Keratinocyte (primary cell): ENCODE measurements at regions not wholly inside any gene's neighbourhood (a gene's known extent, or its start where the extent isn't known, plus 50 kb on each side); places are given as distances from the start of the nearest gene placed in this dataset.
"Not testable (repeated sequence)": the region's sequence is repeated elsewhere in the genome, so short reads cannot be mapped to it uniquely, and the experiment has no call there.

Experiments used
- DNase-seq: peaks from one replicate; pipeline ENCODE4 v3.0.0-alpha.2; 2011; ENCODE audit warnings: low read depth, missing footprints, low spot score
- FAIRE-seq: peaks from 2 replicates; lab custom pipeline; 2011; peaks lifted over from hg19 to GRCh38; lab: Jason Lieb, UNC
- H2AFZ ChIP-seq: 2 replicates; pipeline ENCODE4 v1.6.0; 2012; ENCODE audit warnings: low read length, control low read depth, inconsistent platforms; ENCODE audit not compliant: control insufficient read depth
- H3K27ac ChIP-seq: 2 replicates; pipeline ENCODE4 v1.5.1; 2011; ENCODE audit warnings: low read length; ENCODE audit not compliant: control insufficient read depth, insufficient read depth
- H3K27me3 ChIP-seq: 3 replicates; pipeline ENCODE4 v1.6.0; 2011; ENCODE audit warnings: low read length; ENCODE audit not compliant: control insufficient read depth, insufficient read depth; ENCODE audit errors: extremely low read depth
- H3K36me3 ChIP-seq, 2 experiments: 2 replicates in 1 of 2; 3 replicates in 1 of 2; pipeline ENCODE4 v1.5.1; 2011; ENCODE audit warnings: low read length in 2 of 2, mild to moderate bottlenecking in 1 of 2; ENCODE audit not compliant: control insufficient read depth in 2 of 2, insufficient read depth in 2 of 2; ENCODE audit errors: extremely low read depth in 1 of 2
- H3K4me1 ChIP-seq: 3 replicates; pipeline ENCODE4 v1.5.1; 2011; ENCODE audit warnings: low read length; ENCODE audit not compliant: control insufficient read depth, insufficient read depth; ENCODE audit errors: extremely low read depth
- H3K4me2 ChIP-seq: 3 replicates; pipeline ENCODE4 v1.6.0; 2011; ENCODE audit warnings: low read depth, low read length; ENCODE audit not compliant: control insufficient read depth, insufficient read depth; ENCODE audit errors: extremely low read depth
- H3K4me3 ChIP-seq, 3 experiments: fragments of 200-600 bp in 1 of 3; sonication (generic) in 1 of 3; 2 replicates in 2 of 3; 3 replicates in 1 of 3; pipeline ENCODE4 v1.5.1; 2011 to 2016; ENCODE audit warnings: low read length in 3 of 3, mild to moderate bottlenecking in 3 of 3, control low read depth in 2 of 3, inconsistent platforms in 1 of 3, low read depth in 1 of 3, mixed read lengths in 1 of 3, mixed run types in 1 of 3, moderate library complexity in 1 of 3; ENCODE audit not compliant: control insufficient read depth in 2 of 3, insufficient read depth in 2 of 3; ENCODE audit errors: extremely low read depth in 1 of 3
- H3K79me2 ChIP-seq: 2 replicates; pipeline ENCODE4 v1.6.0; 2012; ENCODE audit warnings: low read length; ENCODE audit not compliant: control insufficient read depth, insufficient read depth
- H3K9ac ChIP-seq: 3 replicates; pipeline ENCODE4 v1.6.0; 2011; ENCODE audit warnings: low read length; ENCODE audit not compliant: control insufficient read depth, insufficient read depth; ENCODE audit errors: extremely low read depth
- H3K9me1 ChIP-seq: 3 replicates; pipeline ENCODE4 v1.6.0; 2011; ENCODE audit warnings: low read length; ENCODE audit not compliant: control insufficient read depth, insufficient read depth; ENCODE audit errors: extremely low read depth
- H3K9me3 ChIP-seq: 2 replicates; pipeline ENCODE4 v1.5.1; 2012; ENCODE audit warnings: low read depth, low read length; ENCODE audit not compliant: control insufficient read depth
- H4K20me1 ChIP-seq: 3 replicates; pipeline ENCODE4 v1.6.0; 2011; ENCODE audit warnings: low read length; ENCODE audit not compliant: control insufficient read depth, insufficient read depth; ENCODE audit errors: extremely low read depth
- dilution Hi-C: fragments of 300-500 bp; cut with MboI; formaldehyde crosslinking; loops from one replicate; pipeline ENCODE4 v1.7.0; 2020; ENCODE audit warnings: low sequenced_read_pairs; ENCODE audit not compliant: extremely low pct_ligation_motif_present

DNA sequence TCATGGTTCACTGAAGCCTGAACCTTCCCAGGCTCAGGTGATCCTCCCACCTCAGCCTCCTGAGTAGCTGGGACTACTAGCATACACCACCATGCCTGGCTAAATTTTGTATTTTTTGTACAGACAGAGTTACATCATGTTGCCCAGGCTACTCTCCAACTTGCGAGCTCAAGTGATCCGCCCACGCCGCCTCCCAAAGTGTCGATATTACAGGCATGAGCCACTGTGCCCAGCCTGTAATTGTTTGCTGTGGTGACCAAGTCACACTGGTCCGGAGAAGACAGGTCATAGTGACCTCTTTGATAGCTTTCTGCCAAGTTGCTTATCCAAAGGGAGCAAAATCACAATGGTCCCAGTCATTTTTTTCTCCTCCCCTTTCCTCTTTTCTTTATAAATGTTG, 167.4 kb upstream of the NOTCH2NLA start:
- dilution Hi-C loops, DNase-seq, H3K9me1 ChIP-seq, H3K36me3 ChIP-seq, H3K27me3 ChIP-seq, H2AFZ ChIP-seq, H3K4me1 ChIP-seq, FAIRE-seq, H3K27ac ChIP-seq, H3K9me3 ChIP-seq, H4K20me1 ChIP-seq, H3K4me3 ChIP-seq, H3K79me2 ChIP-seq, H3K4me2 ChIP-seq, H3K9ac ChIP-seq: not testable (repeated sequence)

DNA sequence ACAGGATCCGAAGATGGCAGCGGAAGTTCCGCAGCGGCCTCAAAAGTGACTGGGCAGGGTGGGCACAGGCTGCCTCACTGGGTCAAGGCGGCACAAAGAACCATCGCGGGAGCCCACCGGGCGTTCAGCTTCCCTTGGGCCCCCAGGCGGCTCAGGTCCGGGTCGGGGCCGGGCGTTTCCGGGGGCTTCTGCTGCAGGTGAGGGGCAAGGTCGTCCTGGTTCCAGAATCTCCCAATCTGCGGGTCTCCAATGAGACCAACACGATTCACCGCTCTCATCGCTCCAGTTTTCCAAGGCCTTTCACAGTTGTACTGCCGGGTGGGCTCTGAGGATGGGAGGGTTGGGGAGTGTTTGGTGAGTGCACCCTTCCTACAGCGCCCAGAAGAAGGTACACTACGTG, 165.0 kb upstream of the NOTCH2NLA start:
- FAIRE-seq, H3K9me1 ChIP-seq, H2AFZ ChIP-seq, H3K27ac ChIP-seq, dilution Hi-C loops, H3K4me1 ChIP-seq, H3K79me2 ChIP-seq, H3K9ac ChIP-seq, H3K36me3 ChIP-seq, H3K4me3 ChIP-seq, H4K20me1 ChIP-seq, H3K27me3 ChIP-seq, H3K4me2 ChIP-seq, DNase-seq, H3K9me3 ChIP-seq: not testable (repeated sequence)

DNA sequence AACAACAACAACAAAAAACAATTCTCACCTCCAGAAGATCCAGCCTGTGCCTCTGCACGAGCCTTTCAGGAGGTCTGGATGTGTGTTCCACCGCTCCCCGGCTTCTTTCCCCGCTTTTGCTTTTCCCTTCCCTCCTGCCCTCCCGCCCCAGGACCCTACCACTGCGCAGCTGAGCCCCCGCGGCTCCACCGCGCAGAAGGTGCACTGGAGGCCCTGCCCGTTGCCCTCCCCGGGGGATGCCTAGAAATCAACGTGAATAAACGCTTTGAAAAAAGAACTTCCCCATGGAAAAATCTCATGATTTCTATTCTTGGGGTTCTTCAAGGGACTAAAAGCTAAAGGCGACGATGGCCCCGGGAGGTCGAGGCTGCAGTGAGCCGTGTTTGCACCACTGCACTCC, 164.3 kb upstream of the NOTCH2NLA start:
- H4K20me1 ChIP-seq, H3K36me3 ChIP-seq, H3K9me1 ChIP-seq, dilution Hi-C loops, H3K9me3 ChIP-seq, H3K4me1 ChIP-seq, H3K79me2 ChIP-seq, DNase-seq, H3K27me3 ChIP-seq, H2AFZ ChIP-seq, H3K9ac ChIP-seq, H3K4me2 ChIP-seq, FAIRE-seq, H3K4me3 ChIP-seq, H3K27ac ChIP-seq: not testable (repeated sequence)

DNA sequence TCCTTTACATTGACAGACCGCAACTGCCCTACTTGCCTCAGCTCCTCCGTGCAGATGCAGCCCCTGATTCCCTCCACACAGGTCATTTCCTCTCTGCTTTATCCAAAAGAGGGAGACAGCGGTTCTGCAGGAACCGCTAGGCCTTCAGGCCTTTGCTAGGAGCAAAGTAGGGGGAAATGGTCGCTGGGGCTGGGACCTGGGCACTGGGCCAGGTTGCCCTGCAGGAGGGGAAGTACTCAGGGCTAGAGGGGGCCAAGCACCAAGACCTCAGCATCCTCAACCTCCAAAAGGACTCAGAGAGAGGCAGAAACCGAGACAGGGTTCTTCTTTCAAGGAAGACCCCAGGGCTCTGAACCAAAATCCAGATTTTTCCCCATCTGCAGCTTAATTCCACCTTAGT, 160.4 kb upstream of the NOTCH2NLA start:
- H4K20me1 ChIP-seq, H3K4me3 ChIP-seq, FAIRE-seq, H3K27me3 ChIP-seq, DNase-seq, dilution Hi-C loops, H3K27ac ChIP-seq, H3K4me1 ChIP-seq, H2AFZ ChIP-seq, H3K36me3 ChIP-seq, H3K9me1 ChIP-seq, H3K9me3 ChIP-seq, H3K9ac ChIP-seq, H3K4me2 ChIP-seq, H3K79me2 ChIP-seq: not testable (repeated sequence)

DNA sequence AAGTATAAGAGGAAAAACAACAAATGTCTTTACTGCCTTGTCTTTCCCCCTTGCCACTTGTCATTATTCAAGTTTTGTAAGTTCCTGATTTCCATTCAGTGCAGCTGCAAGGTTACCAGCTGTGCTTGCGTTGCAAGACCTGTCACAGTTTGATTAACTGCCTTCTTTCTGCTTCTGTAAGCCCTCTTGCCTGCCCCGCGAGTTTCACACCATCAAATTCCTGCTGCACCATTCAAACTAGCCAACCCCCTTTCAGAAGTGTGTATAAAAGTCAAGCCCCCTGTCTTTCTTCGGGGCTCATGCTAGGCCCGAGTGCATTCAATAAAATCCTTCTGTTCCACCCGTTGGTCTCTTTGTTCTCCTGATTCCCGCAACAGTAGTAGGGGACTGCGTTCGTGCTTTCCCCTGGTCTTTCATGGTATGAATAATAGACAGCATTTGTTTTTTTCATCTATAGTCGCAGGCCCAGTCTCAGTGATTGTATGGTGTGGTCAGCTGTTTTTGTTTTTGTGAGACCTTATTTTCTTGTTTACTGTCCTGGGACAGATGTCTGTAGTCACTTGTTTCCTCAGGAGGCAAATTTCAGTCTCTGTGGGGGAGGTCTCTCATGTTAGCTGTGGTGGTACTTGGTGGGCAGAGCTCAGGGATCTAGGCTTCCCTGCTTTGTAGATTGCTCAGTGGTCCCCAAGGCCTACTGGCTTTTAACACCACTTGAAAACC, 159.1 kb upstream of the NOTCH2NLA start:
- H3K4me1 ChIP-seq, H3K4me2 ChIP-seq, H3K36me3 ChIP-seq, H4K20me1 ChIP-seq, H2AFZ ChIP-seq, DNase-seq, H3K9me3 ChIP-seq, H3K9ac ChIP-seq, dilution Hi-C loops, H3K27me3 ChIP-seq, H3K79me2 ChIP-seq, H3K9me1 ChIP-seq, FAIRE-seq, H3K27ac ChIP-seq, H3K4me3 ChIP-seq: not testable (repeated sequence)
